ENCODE measurements at regions not wholly inside any gene's neighbourhood (a gene's known extent, or its start where the extent isn't known, plus 50 kb on each side); places are given as distances from the start of the nearest gene placed in this dataset.

DNA sequence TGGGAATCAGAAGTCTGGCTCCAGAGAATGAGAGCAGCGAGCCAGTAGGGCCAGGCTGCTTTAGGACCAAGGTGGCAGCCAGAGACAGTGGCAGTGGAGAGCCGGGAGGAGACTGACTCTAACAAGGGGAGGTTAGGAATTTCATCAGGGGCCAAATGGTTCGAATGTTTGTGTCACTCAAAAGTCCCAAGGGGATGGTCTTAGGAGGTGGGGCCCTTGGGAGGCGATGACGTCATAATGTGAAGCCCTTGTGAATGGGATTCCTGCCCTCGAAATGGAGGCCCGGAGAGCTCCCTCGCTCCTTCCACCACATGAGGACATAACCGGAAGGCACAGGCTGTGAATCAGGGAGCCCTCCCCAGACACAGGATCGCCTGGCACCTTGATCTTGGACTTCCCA is 299.7 kb downstream of the QKI start:
- Mint-ChIP-seq H3K4me1 (peaks cover 6 to 15% (median 7%) of the 10 kb centered on the region in 3 donors), H3K4me3 (no peak overlapping the region), H3K27me3 (peaks cover 3 to 20% of the 10 kb centered on the region in 2 donors), H3K27ac (no peak overlapping the region), H3K36me3 (peaks cover 0 to 6% (median 0%) of the 10 kb centered on the region in 3 donors), H3K9me3 (no peaks in the 10 kb centered on the region)
- ChIA-PET POLR2A (no interaction called here), CTCF (no interaction called here)
- H3K4me3 ChIP-seq (ENCODE audit: low read length): no peak overlapping the region
- no peaks in the 10 kb centered on the region for H3K27me3 ChIP-seq (ENCODE audit: insufficient read depth, low read length, poor library complexity, severe bottlenecking)
- H3K4me1 ChIP-seq (ENCODE audit: insufficient read depth, low read length): no peaks in the 10 kb centered on the region
- no peak for DNase-seq
- no peak overlapping the region for H3K27ac ChIP-seq (ENCODE audit: low read depth, low read length)
- H3K36me3 ChIP-seq (ENCODE audit: insufficient read depth, low read length): no peaks in the 10 kb centered on the region
- no peaks in the 10 kb centered on the region for H3K9me3 ChIP-seq (ENCODE audit: low read length)

DNA sequence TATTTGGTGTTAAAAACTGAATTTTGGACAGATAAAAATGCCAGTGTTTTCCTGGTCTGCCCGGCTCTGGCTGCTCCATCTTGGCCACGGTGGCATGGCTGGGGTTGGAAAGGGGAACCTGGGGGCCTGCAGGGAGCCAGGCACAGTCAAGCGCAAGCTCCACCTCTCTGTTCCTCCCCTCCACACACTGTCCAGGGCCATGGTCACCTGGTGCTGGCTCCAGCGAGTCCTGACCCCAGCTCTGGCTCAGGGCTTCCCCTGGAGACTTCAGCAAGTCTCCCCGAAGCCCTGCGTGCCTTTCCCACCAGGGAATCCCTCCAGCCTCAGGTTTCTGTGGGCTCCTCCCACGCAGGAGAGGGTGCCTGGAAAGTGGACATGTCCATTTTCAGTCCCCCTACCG is 298.5 kb downstream of the QKI start:
- H3K9me3 Mint-ChIP-seq: no peaks in the 10 kb centered on the region

GRCh38 chr6:163712566-163712961 is 298.0 kb downstream of the QKI start:
- Histone ChIP-seq H3K4me3 (ENCODE audit: low read length) (no peak overlapping the region), H3K27ac (ENCODE audit: low read depth, low read length) (no peak overlapping the region), H3K4me1 (ENCODE audit: insufficient read depth, low read length) (no peaks in the 10 kb centered on the region), H3K36me3 (ENCODE audit: insufficient read depth, low read length) (no peaks in the 10 kb centered on the region), H3K9me3 (ENCODE audit: low read length) (no peaks in the 10 kb centered on the region), H3K27me3 (ENCODE audit: insufficient read depth, low read length, poor library complexity, severe bottlenecking) (no peaks in the 10 kb centered on the region)
- Mint-ChIP-seq H3K36me3 (peaks cover 0 to 6% (median 0%) of the 10 kb centered on the region in 3 donors), H3K4me1 (peaks cover 7 to 15% (median 12%) of the 10 kb centered on the region in 3 donors), H3K27me3 (peaks cover 3 to 20% of the 10 kb centered on the region in 2 donors), H3K4me3 (peak overlapping the region in 2 of 7 donors; percentile 35 to 66), H3K27ac (no peak overlapping the region), H3K9me3 (no peaks in the 10 kb centered on the region)
- no peak for DNase-seq
- ChIA-PET CTCF (no interaction called here), POLR2A (interaction anchor here (0.7 kb wide), 1 partner anchor 297 kb away, joined by 5 read pairs; no protein-coding TSS in a partner anchor)

More for the DNA sequence above, 298.5 kb downstream of the QKI start:
- no peaks in the 10 kb centered on the region for H3K36me3 ChIP-seq (ENCODE audit: insufficient read depth, low read length)
- no peaks in the 10 kb centered on the region for H3K9me3 ChIP-seq (ENCODE audit: low read length)
- H3K27ac ChIP-seq (ENCODE audit: low read depth, low read length): no peak overlapping the region
- H3K27ac Mint-ChIP-seq: no peak overlapping the region
- H3K4me1 Mint-ChIP-seq: peaks cover 6 to 15% (median 10%) of the 10 kb centered on the region in 3 donors
- H3K4me3 Mint-ChIP-seq: no peak overlapping the region
- DNase-seq: no peak
- POLR2A ChIA-PET: no interaction called here
- CTCF ChIA-PET: no interaction called here
- H3K4me3 ChIP-seq (ENCODE audit: low read length): no peak overlapping the region
- H3K27me3 Mint-ChIP-seq: peaks cover 3 to 20% of the 10 kb centered on the region in 2 donors
- no peaks in the 10 kb centered on the region for H3K27me3 ChIP-seq (ENCODE audit: insufficient read depth, low read length, poor library complexity, severe bottlenecking)
- H3K36me3 Mint-ChIP-seq: peaks cover 0 to 6% (median 0%) of the 10 kb centered on the region in 3 donors
- H3K4me1 ChIP-seq (ENCODE audit: insufficient read depth, low read length): no peaks in the 10 kb centered on the region

- Histone ChIP-seq H3K27me3 (ENCODE audit: insufficient read depth, low read length, poor library complexity, severe bottlenecking) (no peaks in the 10 kb centered on the region), H3K36me3 (ENCODE audit: insufficient read depth, low read length) (no peaks in the 10 kb centered on the region), H3K4me1 (ENCODE audit: insufficient read depth, low read length) (no peaks in the 10 kb centered on the region), H3K4me3 (ENCODE audit: low read length) (no peak overlapping the region), H3K9me3 (ENCODE audit: low read length) (no peaks in the 10 kb centered on the region), H3K27ac (ENCODE audit: low read depth, low read length) (no peak overlapping the region)
- ChIA-PET CTCF (no interaction called here), POLR2A (interaction anchor here (0.7 kb wide), 1 partner anchor 296 kb away, joined by 5 read pairs; no protein-coding TSS in a partner anchor)
- Mint-ChIP-seq H3K9me3 (no peaks in the 10 kb centered on the region), H3K36me3 (no peaks in the 10 kb centered on the region), H3K27me3 (peaks cover 2 to 18% of the 10 kb centered on the region in 2 donors), H3K4me1 (peaks cover 14 to 19% (median 17%) of the 10 kb centered on the region in 3 donors), H3K27ac (no peak overlapping the region), H3K4me3 (peak overlapping the region in 2 of 7 donors; percentile 35 to 66)
- peak in 1 of 5 donors; percentile 2 for DNase-seq
Measured at GRCh38 chr6:163711615-163712565, 297.4 kb downstream of the QKI start.

DNA sequence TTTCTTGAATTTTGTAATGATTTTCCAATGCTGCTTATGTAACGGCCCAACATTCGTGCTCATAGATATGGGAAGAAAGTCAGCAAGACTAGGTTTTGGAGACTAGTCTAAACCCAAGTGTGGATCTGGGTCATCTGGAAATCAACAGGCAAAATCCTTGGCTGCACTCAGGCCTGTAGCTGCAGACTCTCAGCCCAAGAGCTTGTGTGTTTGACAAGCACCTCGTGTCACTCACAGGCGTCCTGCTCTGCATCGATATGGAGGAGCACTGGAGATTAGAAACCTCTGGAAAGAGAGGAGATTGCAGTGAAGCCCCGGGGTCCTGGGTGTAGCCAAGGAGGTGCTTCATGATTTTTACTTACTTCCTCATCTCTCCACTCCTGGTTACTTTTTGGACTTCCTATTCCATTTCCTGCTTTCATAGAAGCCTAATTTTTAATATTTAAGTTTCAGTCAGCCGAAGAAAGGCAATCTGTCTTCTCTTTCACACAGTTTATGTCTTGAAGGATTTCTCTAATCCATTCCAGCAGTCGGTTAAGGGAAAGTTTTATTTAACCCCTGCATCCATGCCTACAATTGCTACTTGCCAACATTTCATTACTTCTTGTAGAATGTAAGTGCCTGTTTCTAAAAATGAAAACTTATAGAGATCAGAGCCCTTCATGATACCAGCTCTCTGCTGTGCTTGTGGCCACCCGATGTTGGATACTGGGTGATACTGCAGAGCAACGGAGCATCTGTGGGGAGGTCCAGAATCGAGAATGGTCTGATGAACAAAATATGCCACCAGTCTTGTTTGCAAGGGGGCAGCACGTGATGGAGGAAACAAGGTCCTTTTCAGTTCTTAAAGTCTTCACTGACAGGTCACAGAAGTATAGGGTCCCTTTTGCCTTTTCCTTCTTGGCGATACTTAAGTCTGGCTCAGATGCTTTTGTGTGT is 296.3 kb downstream of the QKI start:
- Mint-ChIP-seq H3K27me3 (peaks cover 2 to 18% of the 10 kb centered on the region in 2 donors), H3K4me3 (no peak overlapping the region), H3K4me1 (peaks cover 14 to 19% (median 17%) of the 10 kb centered on the region in 3 donors), H3K36me3 (no peaks in the 10 kb centered on the region), H3K9me3 (no peaks in the 10 kb centered on the region), H3K27ac (no peak overlapping the region)
- H3K4me1 ChIP-seq (ENCODE audit: insufficient read depth, low read length): no peaks in the 10 kb centered on the region
- H3K27me3 ChIP-seq (ENCODE audit: insufficient read depth, low read length, poor library complexity, severe bottlenecking): no peaks in the 10 kb centered on the region
- POLR2A ChIA-PET: no interaction called here
- no peak overlapping the region for H3K4me3 ChIP-seq (ENCODE audit: low read length)
- H3K9me3 ChIP-seq (ENCODE audit: low read length): no peaks in the 10 kb centered on the region
- H3K36me3 ChIP-seq (ENCODE audit: insufficient read depth, low read length): no peaks in the 10 kb centered on the region
- no peak for DNase-seq
- H3K27ac ChIP-seq (ENCODE audit: low read depth, low read length): no peak overlapping the region
- CTCF ChIA-PET: no interaction called here

- H3K4me1 ChIP-seq (ENCODE audit: insufficient read depth, low read length): no peaks in the 10 kb centered on the region
- no peaks in the 10 kb centered on the region for H3K36me3 Mint-ChIP-seq
- CTCF ChIA-PET: no interaction called here
Measured at GRCh38 chr6:163709693-163710092, 295.2 kb downstream of the QKI start.

GRCh38 chr6:163709255-163709654 is 294.7 kb downstream of the QKI start:
- ChIA-PET CTCF (no interaction called here), POLR2A (interaction anchor here (0.7 kb wide), 1 partner anchor 11 kb away, joined by 5 read pairs; no protein-coding TSS in a partner anchor)
- DNase-seq: no peak
- no peak overlapping the region for H3K4me3 Mint-ChIP-seq
- no peaks in the 10 kb centered on the region for H3K36me3 Mint-ChIP-seq
- peaks cover 14 to 19% (median 17%) of the 10 kb centered on the region in 3 donors for H3K4me1 Mint-ChIP-seq
- Histone ChIP-seq H3K4me1 (ENCODE audit: insufficient read depth, low read length) (no peaks in the 10 kb centered on the region), H3K4me3 (ENCODE audit: low read length) (no peak overlapping the region), H3K27me3 (ENCODE audit: insufficient read depth, low read length, poor library complexity, severe bottlenecking) (no peaks in the 10 kb centered on the region), H3K36me3 (ENCODE audit: insufficient read depth, low read length) (no peaks in the 10 kb centered on the region), H3K27ac (ENCODE audit: low read depth, low read length) (no peak overlapping the region), H3K9me3 (ENCODE audit: low read length) (no peaks in the 10 kb centered on the region)
- H3K9me3 Mint-ChIP-seq: no peaks in the 10 kb centered on the region
- H3K27ac Mint-ChIP-seq: no peak overlapping the region
- peaks cover 2 to 6% of the 10 kb centered on the region in 2 donors for H3K27me3 Mint-ChIP-seq

More at GRCh38 chr6:163709693-163710092, 295.2 kb downstream of the QKI start:
- Histone ChIP-seq H3K36me3 (ENCODE audit: insufficient read depth, low read length) (no peaks in the 10 kb centered on the region), H3K9me3 (ENCODE audit: low read length) (no peaks in the 10 kb centered on the region), H3K27me3 (ENCODE audit: insufficient read depth, low read length, poor library complexity, severe bottlenecking) (no peaks in the 10 kb centered on the region), H3K4me3 (ENCODE audit: low read length) (no peak overlapping the region), H3K27ac (ENCODE audit: low read depth, low read length) (no peak overlapping the region)
- Mint-ChIP-seq H3K9me3 (no peaks in the 10 kb centered on the region), H3K4me1 (peaks cover 14 to 19% (median 17%) of the 10 kb centered on the region in 3 donors), H3K4me3 (no peak overlapping the region), H3K27me3 (peaks cover 2 to 8% of the 10 kb centered on the region in 2 donors), H3K27ac (no peak overlapping the region)
- no peak for DNase-seq
- POLR2A ChIA-PET: no interaction called here
